Medulla oblongata (tissue), 1 donor: ENCODE measurements at regions not wholly inside any gene's neighbourhood (a gene's known extent, or its start where the extent isn't known, plus 50 kb on each side); places are given as distances from the start of the nearest gene placed in this dataset.

Experiments
- DNase-seq: peaks from one replicate; pipeline ENCODE4 v3.0.0-alpha.2; 2015; ENCODE audit errors: extremely low spot score

GRCh38 chr11:41971592-41971991, 512.1 kb upstream of the LRRC4C start:
- no peak for DNase-seq

- DNase-seq = no peak
Observed at GRCh38 chr11:41978945-41979344, 519.5 kb upstream of the LRRC4C start.

GRCh38 chr11:41980741-41981140, 521.3 kb upstream of the LRRC4C start:
- DNase-seq = no peak

GRCh38 chr11:41982276-41982675, 522.8 kb upstream of the LRRC4C start:
- no peak for DNase-seq

GRCh38 chr11:41982975-41983374, 523.5 kb upstream of the LRRC4C start:
- no peak for DNase-seq

GRCh38 chr11:41983475-41983874, 524.0 kb upstream of the LRRC4C start:
- DNase-seq = no peak

GRCh38 chr11:41984023-41984422, 524.6 kb upstream of the LRRC4C start:
- DNase-seq = no peak

- DNase-seq = no peak
Observed at GRCh38 chr11:41985799-41986198, 526.3 kb upstream of the LRRC4C start.

- no peak for DNase-seq
Observed at GRCh38 chr11:41988951-41989572, 529.6 kb upstream of the LRRC4C start.

- no peak for DNase-seq
Observed at GRCh38 chr11:41989823-41990380, 530.5 kb upstream of the LRRC4C start.

- DNase-seq = no peak
Observed at GRCh38 chr11:41996533-41996932, 537.1 kb upstream of the LRRC4C start.

GRCh38 chr11:41997844-41998401, 538.5 kb upstream of the LRRC4C start:
- DNase-seq = no peak

- DNase-seq = no peak
Observed at GRCh38 chr11:41999066-41999465, 539.6 kb upstream of the LRRC4C start.

- DNase-seq = no peak
Observed at GRCh38 chr11:42003801-42004200, 544.3 kb upstream of the LRRC4C start.

GRCh38 chr11:42006766-42007165, 547.3 kb upstream of the LRRC4C start:
- no peak for DNase-seq

- DNase-seq = no peak
Observed at GRCh38 chr11:42012271-42012670, 552.8 kb upstream of the LRRC4C start.

GRCh38 chr11:42013656-42014201, 554.3 kb upstream of the LRRC4C start:
- no peak for DNase-seq

- no peak for DNase-seq
Observed at GRCh38 chr11:42021911-42022310, 562.5 kb upstream of the LRRC4C start.

GRCh38 chr11:42023267-42023666, 563.8 kb upstream of the LRRC4C start:
- no peak for DNase-seq

GRCh38 chr11:42025121-42025803, 565.8 kb upstream of the LRRC4C start:
- no peak for DNase-seq

GRCh38 chr11:42034826-42035225, 575.4 kb upstream of the LRRC4C start:
- no peak for DNase-seq

GRCh38 chr11:42036201-42036600, 576.7 kb upstream of the LRRC4C start:
- DNase-seq = no peak

GRCh38 chr11:42043312-42043711, 583.9 kb upstream of the LRRC4C start:
- no peak for DNase-seq
